ENCODE measurements at regions not wholly inside any gene's neighbourhood (a gene's known extent, or its start where the extent isn't known, plus 50 kb on each side); places are given as distances from the start of the nearest gene placed in this dataset.

GRCh38 chr9:12923468-12924009, 148.7 kb downstream of the LURAP1L start:
- no peak for DNase-seq (ENCODE audit: low read depth)
- TF ChIP-seq, protein P1, sequence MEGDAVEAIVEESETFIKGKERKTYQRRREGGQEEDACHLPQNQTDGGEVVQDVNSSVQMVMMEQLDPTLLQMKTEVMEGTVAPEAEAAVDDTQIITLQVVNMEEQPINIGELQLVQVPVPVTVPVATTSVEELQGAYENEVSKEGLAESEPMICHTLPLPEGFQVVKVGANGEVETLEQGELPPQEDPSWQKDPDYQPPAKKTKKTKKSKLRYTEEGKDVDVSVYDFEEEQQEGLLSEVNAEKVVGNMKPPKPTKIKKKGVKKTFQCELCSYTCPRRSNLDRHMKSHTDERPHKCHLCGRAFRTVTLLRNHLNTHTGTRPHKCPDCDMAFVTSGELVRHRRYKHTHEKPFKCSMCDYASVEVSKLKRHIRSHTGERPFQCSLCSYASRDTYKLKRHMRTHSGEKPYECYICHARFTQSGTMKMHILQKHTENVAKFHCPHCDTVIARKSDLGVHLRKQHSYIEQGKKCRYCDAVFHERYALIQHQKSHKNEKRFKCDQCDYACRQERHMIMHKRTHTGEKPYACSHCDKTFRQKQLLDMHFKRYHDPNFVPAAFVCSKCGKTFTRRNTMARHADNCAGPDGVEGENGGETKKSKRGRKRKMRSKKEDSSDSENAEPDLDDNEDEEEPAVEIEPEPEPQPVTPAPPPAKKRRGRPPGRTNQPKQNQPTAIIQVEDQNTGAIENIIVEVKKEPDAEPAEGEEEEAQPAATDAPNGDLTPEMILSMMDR (IDR thresholded peaks at IDR 0.05; ENCODE audit: control insufficient read depth, extremely low read depth, insufficient read depth) = no peak
- H3K4me3 ChIP-seq (ENCODE audit: low read depth, low read length) = no peak overlapping the region

DNA sequence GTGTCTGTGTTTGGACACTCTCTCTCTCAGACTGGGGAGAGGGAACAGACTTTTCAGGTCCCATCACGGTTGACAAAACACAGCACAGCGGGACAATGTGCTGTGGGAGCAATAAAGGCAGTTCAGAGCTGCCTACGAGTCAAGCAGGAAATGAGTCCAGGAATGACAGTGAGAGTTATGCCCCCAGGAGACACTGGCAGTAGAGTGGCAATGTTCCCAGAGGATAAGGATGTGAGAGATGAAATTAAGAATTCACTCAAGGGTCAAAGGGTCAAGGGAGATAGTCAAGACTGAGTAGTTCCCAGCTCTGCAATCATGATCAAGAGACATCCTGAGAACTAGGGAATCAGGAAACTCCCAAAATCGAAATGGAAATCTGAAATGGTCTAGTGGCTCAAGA, 156.1 kb downstream of the LURAP1L start:
- TF ChIP-seq, protein P1 (IDR thresholded peaks at IDR 0.05; ENCODE audit: control insufficient read depth, extremely low read depth, insufficient read depth) = no peak
- DNase-seq (ENCODE audit: low read depth) = no peak
- H3K4me3 ChIP-seq (ENCODE audit: low read depth, low read length) = no peak overlapping the region

- DNase-seq (ENCODE audit: low read depth) = no peak
- TF ChIP-seq, protein P1 (IDR thresholded peaks at IDR 0.05; ENCODE audit: control insufficient read depth, extremely low read depth, insufficient read depth) = no peak
- no peak overlapping the region for H3K4me3 ChIP-seq (ENCODE audit: low read depth, low read length)
Measured at GRCh38 chr9:12933957-12934356, 159.1 kb downstream of the LURAP1L start.

GRCh38 chr9:12934545-12935272, 159.9 kb downstream of the LURAP1L start:
- TF ChIP-seq, protein P1 (IDR thresholded peaks at IDR 0.05; ENCODE audit: control insufficient read depth, extremely low read depth, insufficient read depth) = no peak

GRCh38 chr9:12935714-12936113, 160.9 kb downstream of the LURAP1L start:
- DNase-seq (ENCODE audit: low read depth) = no peak
- no peak overlapping the region for H3K4me3 ChIP-seq (ENCODE audit: low read depth, low read length)
- TF ChIP-seq, protein P1 (IDR thresholded peaks at IDR 0.05; ENCODE audit: control insufficient read depth, extremely low read depth, insufficient read depth) = no peak

More at GRCh38 chr9:12934545-12935272, 159.9 kb downstream of the LURAP1L start:
- no peak for DNase-seq (ENCODE audit: low read depth)
- H3K4me3 ChIP-seq (ENCODE audit: low read depth, low read length) = no peak overlapping the region

GRCh38 chr9:12954441-12954840, 179.6 kb downstream of the LURAP1L start:
- TF ChIP-seq, protein P1 (IDR thresholded peaks at IDR 0.05; ENCODE audit: control insufficient read depth, extremely low read depth, insufficient read depth) = no peak
- H3K4me3 ChIP-seq (ENCODE audit: low read depth, low read length) = no peak overlapping the region
- no peak for DNase-seq (ENCODE audit: low read depth)

All from LNCaP clone FGC (cell line).